ENCODE measurements at regions not wholly inside any gene's neighbourhood (a gene's known extent, or its start where the extent isn't known, plus 50 kb on each side); places are given as distances from the start of the nearest gene placed in this dataset.
"Not testable (repeated sequence)": the region's sequence is repeated elsewhere in the genome, so short reads cannot be mapped to it uniquely, and the experiment has no call there.

GRCh38 chr16:60013076-60013475 is 1279.0 kb upstream of the GOT2 start:
- no peak for DNase-seq (ENCODE audit: low read depth)

GRCh38 chr16:60001523-60001922 is 1267.4 kb upstream of the GOT2 start:
- DNase-seq (ENCODE audit: low read depth), result no peak

GRCh38 chr16:59997706-59998105 is 1263.6 kb upstream of the GOT2 start:
- no peak for DNase-seq (ENCODE audit: low read depth)

- DNase-seq (ENCODE audit: low read depth), result no peak
These were observed 1259.0 kb upstream of the GOT2 start for GRCh38 chr16:59993101-59993500.

- DNase-seq (ENCODE audit: low read depth), result no peak
These were observed 1257.1 kb upstream of the GOT2 start for GRCh38 chr16:59991171-59991570.

- no peak for DNase-seq (ENCODE audit: low read depth)
These were observed 1254.5 kb upstream of the GOT2 start for GRCh38 chr16:59988591-59988990.

GRCh38 chr16:59975953-59976352 is 1241.8 kb upstream of the GOT2 start:
- DNase-seq (ENCODE audit: low read depth), result no peak

- no peak for DNase-seq (ENCODE audit: low read depth)
These were observed 1239.8 kb upstream of the GOT2 start for GRCh38 chr16:59973966-59974365.

GRCh38 chr16:59971264-59971663 is 1237.1 kb upstream of the GOT2 start:
- DNase-seq (ENCODE audit: low read depth), result no peak

GRCh38 chr16:59964232-59964924 is 1230.3 kb upstream of the GOT2 start:
- DNase-seq (ENCODE audit: low read depth), result no peak

- DNase-seq (ENCODE audit: low read depth), result no peak
These were observed 1225.2 kb upstream of the GOT2 start for GRCh38 chr16:59959311-59959710.

- DNase-seq (ENCODE audit: low read depth), result no peak
These were observed 1216.3 kb upstream of the GOT2 start for GRCh38 chr16:59950431-59950830.

GRCh38 chr16:59944041-59944440 is 1209.9 kb upstream of the GOT2 start:
- DNase-seq (ENCODE audit: low read depth), result not testable (repeated sequence)

- DNase-seq (ENCODE audit: low read depth), result no peak
These were observed 1207.5 kb upstream of the GOT2 start for GRCh38 chr16:59941594-59941993.

- DNase-seq (ENCODE audit: low read depth), result no peak
These were observed 1185.9 kb upstream of the GOT2 start for GRCh38 chr16:59920054-59920453.

- DNase-seq (ENCODE audit: low read depth), result no peak
These were observed 1179.5 kb upstream of the GOT2 start for GRCh38 chr16:59913666-59914065.

GRCh38 chr16:59909262-59909661 is 1175.1 kb upstream of the GOT2 start:
- DNase-seq (ENCODE audit: low read depth), result no peak

GRCh38 chr16:59907611-59908010 is 1173.5 kb upstream of the GOT2 start:
- no peak for DNase-seq (ENCODE audit: low read depth)

- DNase-seq (ENCODE audit: low read depth), result no peak
These were observed 1171.5 kb upstream of the GOT2 start for GRCh38 chr16:59905606-59906005.

- no peak for DNase-seq (ENCODE audit: low read depth)
These were observed 1171.0 kb upstream of the GOT2 start for GRCh38 chr16:59905131-59905530.

GRCh38 chr16:59899940-59900339 is 1165.8 kb upstream of the GOT2 start:
- no peak for DNase-seq (ENCODE audit: low read depth)

GRCh38 chr16:59892376-59892775 is 1158.3 kb upstream of the GOT2 start:
- DNase-seq (ENCODE audit: low read depth), result no peak

- DNase-seq (ENCODE audit: low read depth), result no peak
These were observed 1153.7 kb upstream of the GOT2 start for GRCh38 chr16:59887856-59888255.

GRCh38 chr16:59886021-59886420 is 1151.9 kb upstream of the GOT2 start:
- DNase-seq (ENCODE audit: low read depth), result no peak

Measured in Daoy (cell line).